ENCODE measurements at regions not wholly inside any gene's neighbourhood (a gene's known extent, or its start where the extent isn't known, plus 50 kb on each side); places are given as distances from the start of the nearest gene placed in this dataset.

- Histone ChIP-seq H3K9me3 (ENCODE audit: control insufficient read depth, low read length) (no peaks in the 10 kb centered on the region), H3K4me3 (ENCODE audit: insufficient read depth, low read depth, low read length) (no peak overlapping the region), H3K36me3 (ENCODE audit: control insufficient read depth, insufficient read depth, low read length) (no peaks in the 10 kb centered on the region), H3K4me1 (ENCODE audit: control insufficient read depth, insufficient read depth, low read length) (no peaks in the 10 kb centered on the region), H3K27ac (ENCODE audit: insufficient read depth, low read depth, low read length, poor library complexity, severe bottlenecking) (no peak overlapping the region), H3K27me3 (ENCODE audit: control insufficient read depth, insufficient read depth, low read length, poor library complexity, severe bottlenecking) (no peaks in the 10 kb centered on the region)
- WGBS, 2 experiments, result 78 to 79% methylated on average over 2 of the region's 2 CpGs
Observed at GRCh38 chr10:36362257-36362656, 720.2 kb upstream of the FZD8 start.

- no peak overlapping the region for H3K4me3 ChIP-seq (ENCODE audit: insufficient read depth, low read depth, low read length)
- 89 to 98% methylated on average over 2 to 3 of the region's 3 CpGs for WGBS, 2 experiments
- no peaks in the 10 kb centered on the region for H3K27me3 ChIP-seq (ENCODE audit: control insufficient read depth, insufficient read depth, low read length, poor library complexity, severe bottlenecking)
Observed at GRCh38 chr10:36358736-36359135, 716.6 kb upstream of the FZD8 start.

GRCh38 chr10:36354633-36355032, 712.5 kb upstream of the FZD8 start:
- H3K27ac ChIP-seq (ENCODE audit: insufficient read depth, low read depth, low read length, poor library complexity, severe bottlenecking), result no peak overlapping the region
- no peaks in the 10 kb centered on the region for H3K9me3 ChIP-seq (ENCODE audit: control insufficient read depth, low read length)
- H3K4me3 ChIP-seq (ENCODE audit: insufficient read depth, low read depth, low read length), result no peak overlapping the region
- no peaks in the 10 kb centered on the region for H3K27me3 ChIP-seq (ENCODE audit: control insufficient read depth, insufficient read depth, low read length, poor library complexity, severe bottlenecking)
- no peaks in the 10 kb centered on the region for H3K36me3 ChIP-seq (ENCODE audit: control insufficient read depth, insufficient read depth, low read length)
- 83 to 95% methylated on average over 1 to 2 of the region's 2 CpGs for WGBS, 2 experiments
- H3K4me1 ChIP-seq (ENCODE audit: control insufficient read depth, insufficient read depth, low read length), result no peaks in the 10 kb centered on the region

More at GRCh38 chr10:36358736-36359135, 716.6 kb upstream of the FZD8 start:
- no peak overlapping the region for H3K27ac ChIP-seq (ENCODE audit: insufficient read depth, low read depth, low read length, poor library complexity, severe bottlenecking)
- no peaks in the 10 kb centered on the region for H3K4me1 ChIP-seq (ENCODE audit: control insufficient read depth, insufficient read depth, low read length)
- no peaks in the 10 kb centered on the region for H3K9me3 ChIP-seq (ENCODE audit: control insufficient read depth, low read length)
- no peaks in the 10 kb centered on the region for H3K36me3 ChIP-seq (ENCODE audit: control insufficient read depth, insufficient read depth, low read length)

GRCh38 chr10:36351159-36351558, 709.1 kb upstream of the FZD8 start:
- no peak overlapping the region for H3K4me3 ChIP-seq (ENCODE audit: insufficient read depth, low read depth, low read length)
- no peaks in the 10 kb centered on the region for H3K27me3 ChIP-seq (ENCODE audit: control insufficient read depth, insufficient read depth, low read length, poor library complexity, severe bottlenecking)
- no peaks in the 10 kb centered on the region for H3K36me3 ChIP-seq (ENCODE audit: control insufficient read depth, insufficient read depth, low read length)
- WGBS, 2 experiments, result 100% methylated on average over 1 to 2 of the region's 2 CpGs
- no peaks in the 10 kb centered on the region for H3K4me1 ChIP-seq (ENCODE audit: control insufficient read depth, insufficient read depth, low read length)
- H3K27ac ChIP-seq (ENCODE audit: insufficient read depth, low read depth, low read length, poor library complexity, severe bottlenecking), result no peak overlapping the region
- H3K9me3 ChIP-seq (ENCODE audit: control insufficient read depth, low read length), result no peaks in the 10 kb centered on the region

- H3K27ac ChIP-seq (ENCODE audit: insufficient read depth, low read depth, low read length, poor library complexity, severe bottlenecking), result no peak overlapping the region
- no peaks in the 10 kb centered on the region for H3K4me1 ChIP-seq (ENCODE audit: control insufficient read depth, insufficient read depth, low read length)
- no peaks in the 10 kb centered on the region for H3K9me3 ChIP-seq (ENCODE audit: control insufficient read depth, low read length)
- H3K4me3 ChIP-seq (ENCODE audit: insufficient read depth, low read depth, low read length), result no peak overlapping the region
- WGBS, 2 experiments, result 90 to 91% methylated on average over 8 of the region's 8 CpGs
- H3K27me3 ChIP-seq (ENCODE audit: control insufficient read depth, insufficient read depth, low read length, poor library complexity, severe bottlenecking), result no peaks in the 10 kb centered on the region
- H3K36me3 ChIP-seq (ENCODE audit: control insufficient read depth, insufficient read depth, low read length), result no peaks in the 10 kb centered on the region
Observed at GRCh38 chr10:36349445-36350078, 707.5 kb upstream of the FZD8 start.

- no peaks in the 10 kb centered on the region for H3K36me3 ChIP-seq (ENCODE audit: control insufficient read depth, insufficient read depth, low read length)
- H3K4me1 ChIP-seq (ENCODE audit: control insufficient read depth, insufficient read depth, low read length), result no peaks in the 10 kb centered on the region
- no peak overlapping the region for H3K27ac ChIP-seq (ENCODE audit: insufficient read depth, low read depth, low read length, poor library complexity, severe bottlenecking)
- no peaks in the 10 kb centered on the region for H3K27me3 ChIP-seq (ENCODE audit: control insufficient read depth, insufficient read depth, low read length, poor library complexity, severe bottlenecking)
- H3K4me3 ChIP-seq (ENCODE audit: insufficient read depth, low read depth, low read length), result no peak overlapping the region
- no peaks in the 10 kb centered on the region for H3K9me3 ChIP-seq (ENCODE audit: control insufficient read depth, low read length)
Observed at GRCh38 chr10:36345807-36346206, 703.7 kb upstream of the FZD8 start.

GRCh38 chr10:36345175-36345533, 703.1 kb upstream of the FZD8 start:
- 86 to 91% methylated on average over 1 of the region's 1 CpG for WGBS, 2 experiments
- H3K4me1 ChIP-seq (ENCODE audit: control insufficient read depth, insufficient read depth, low read length), result no peaks in the 10 kb centered on the region
- H3K9me3 ChIP-seq (ENCODE audit: control insufficient read depth, low read length), result no peaks in the 10 kb centered on the region
- H3K36me3 ChIP-seq (ENCODE audit: control insufficient read depth, insufficient read depth, low read length), result no peaks in the 10 kb centered on the region
- H3K27me3 ChIP-seq (ENCODE audit: control insufficient read depth, insufficient read depth, low read length, poor library complexity, severe bottlenecking), result no peaks in the 10 kb centered on the region
- no peak overlapping the region for H3K4me3 ChIP-seq (ENCODE audit: insufficient read depth, low read depth, low read length)
- no peak overlapping the region for H3K27ac ChIP-seq (ENCODE audit: insufficient read depth, low read depth, low read length, poor library complexity, severe bottlenecking)

GRCh38 chr10:36344240-36345174, 702.4 kb upstream of the FZD8 start:
- H3K9me3 ChIP-seq (ENCODE audit: control insufficient read depth, low read length), result no peaks in the 10 kb centered on the region
- H3K36me3 ChIP-seq (ENCODE audit: control insufficient read depth, insufficient read depth, low read length), result no peaks in the 10 kb centered on the region
- 91 to 92% methylated on average over 4 to 6 of the region's 6 CpGs for WGBS, 2 experiments
- no peaks in the 10 kb centered on the region for H3K4me1 ChIP-seq (ENCODE audit: control insufficient read depth, insufficient read depth, low read length)
- no peaks in the 10 kb centered on the region for H3K27me3 ChIP-seq (ENCODE audit: control insufficient read depth, insufficient read depth, low read length, poor library complexity, severe bottlenecking)
- H3K27ac ChIP-seq (ENCODE audit: insufficient read depth, low read depth, low read length, poor library complexity, severe bottlenecking), result no peak overlapping the region
- no peak overlapping the region for H3K4me3 ChIP-seq (ENCODE audit: insufficient read depth, low read depth, low read length)

- Histone ChIP-seq H3K36me3 (ENCODE audit: control insufficient read depth, insufficient read depth, low read length) (no peaks in the 10 kb centered on the region), H3K4me1 (ENCODE audit: control insufficient read depth, insufficient read depth, low read length) (no peaks in the 10 kb centered on the region), H3K27ac (ENCODE audit: insufficient read depth, low read depth, low read length, poor library complexity, severe bottlenecking) (no peak overlapping the region), H3K9me3 (ENCODE audit: control insufficient read depth, low read length) (no peaks in the 10 kb centered on the region), H3K27me3 (ENCODE audit: control insufficient read depth, insufficient read depth, low read length, poor library complexity, severe bottlenecking) (no peaks in the 10 kb centered on the region), H3K4me3 (ENCODE audit: insufficient read depth, low read depth, low read length) (no peak overlapping the region)
- 72 to 80% methylated on average over 2 of the region's 2 CpGs for WGBS, 2 experiments
Observed at GRCh38 chr10:36342781-36343180, 700.7 kb upstream of the FZD8 start.

GRCh38 chr10:36341471-36341870, 699.4 kb upstream of the FZD8 start:
- Histone ChIP-seq H3K27me3 (ENCODE audit: control insufficient read depth, insufficient read depth, low read length, poor library complexity, severe bottlenecking) (no peaks in the 10 kb centered on the region), H3K4me1 (ENCODE audit: control insufficient read depth, insufficient read depth, low read length) (no peaks in the 10 kb centered on the region), H3K36me3 (ENCODE audit: control insufficient read depth, insufficient read depth, low read length) (no peaks in the 10 kb centered on the region), H3K4me3 (ENCODE audit: insufficient read depth, low read depth, low read length) (no peak overlapping the region), H3K27ac (ENCODE audit: insufficient read depth, low read depth, low read length, poor library complexity, severe bottlenecking) (no peak overlapping the region), H3K9me3 (ENCODE audit: control insufficient read depth, low read length) (no peaks in the 10 kb centered on the region)
- WGBS, 2 experiments, result 100% methylated on average over 1 of the region's 1 CpG

All from ectodermal cell (in vitro differentiated cells).